ENCODE measurements at regions not wholly inside any gene's neighbourhood (a gene's known extent, or its start where the extent isn't known, plus 50 kb on each side); places are given as distances from the start of the nearest gene placed in this dataset.

GRCh38 chr5:5782402-5782801 lies 359.9 kb downstream of the ICE1 start:
- intact Hi-C loops (cut with DNase I, micrococcal nuclease), result no loop called here

DNA sequence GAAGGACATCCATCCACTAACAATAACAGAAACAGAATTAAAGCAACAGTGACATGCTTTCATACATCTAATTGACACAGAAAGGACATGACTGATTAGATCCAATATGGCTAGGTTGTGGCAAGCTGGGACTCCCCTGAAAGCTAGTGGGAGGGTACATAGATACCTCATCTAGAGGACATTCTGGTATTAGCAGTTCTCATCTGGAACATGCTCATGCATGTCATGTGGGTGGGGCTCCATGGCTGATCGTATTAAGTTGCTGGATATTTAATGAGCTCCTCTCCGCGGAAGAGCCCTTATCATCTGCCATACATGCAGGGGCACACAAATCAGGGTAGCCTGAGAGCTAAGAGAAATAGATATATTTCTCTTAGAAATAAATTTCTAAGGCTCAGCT lies 358.9 kb downstream of the ICE1 start:
- CTCF ChIA-PET, result no interaction called here
- DNase-seq, result no peak
- H3K9me3 Mint-ChIP-seq (ENCODE audit: low read depth), result peaks cover 2% of the 10 kb centered on the region
- intact Hi-C loops (cut with DNase I, micrococcal nuclease), result no loop called here
- H3K27me3 Mint-ChIP-seq, result peaks cover 1% of the 10 kb centered on the region
- H3K4me1 Mint-ChIP-seq, result no peaks in the 10 kb centered on the region
- H3K27ac Mint-ChIP-seq, result no peak overlapping the region
- POLR2A ChIA-PET, result no interaction called here
- ATAC-seq, result no peak
- no peak overlapping the region for H3K4me3 Mint-ChIP-seq
- no peaks in the 10 kb centered on the region for H3K36me3 Mint-ChIP-seq (ENCODE audit: low read depth)

More at GRCh38 chr5:5782402-5782801, 359.9 kb downstream of the ICE1 start:
- peaks cover 1% of the 10 kb centered on the region for H3K27me3 Mint-ChIP-seq
- no peaks in the 10 kb centered on the region for H3K4me1 Mint-ChIP-seq
- POLR2A ChIA-PET, result no interaction called here
- peaks cover 4% of the 10 kb centered on the region for H3K9me3 Mint-ChIP-seq (ENCODE audit: low read depth)
- no peak overlapping the region for H3K4me3 Mint-ChIP-seq
- no peak overlapping the region for H3K27ac Mint-ChIP-seq
- H3K36me3 Mint-ChIP-seq (ENCODE audit: low read depth), result no peaks in the 10 kb centered on the region
- no peak for DNase-seq
- no peak for ATAC-seq
- CTCF ChIA-PET, result no interaction called here

DNA sequence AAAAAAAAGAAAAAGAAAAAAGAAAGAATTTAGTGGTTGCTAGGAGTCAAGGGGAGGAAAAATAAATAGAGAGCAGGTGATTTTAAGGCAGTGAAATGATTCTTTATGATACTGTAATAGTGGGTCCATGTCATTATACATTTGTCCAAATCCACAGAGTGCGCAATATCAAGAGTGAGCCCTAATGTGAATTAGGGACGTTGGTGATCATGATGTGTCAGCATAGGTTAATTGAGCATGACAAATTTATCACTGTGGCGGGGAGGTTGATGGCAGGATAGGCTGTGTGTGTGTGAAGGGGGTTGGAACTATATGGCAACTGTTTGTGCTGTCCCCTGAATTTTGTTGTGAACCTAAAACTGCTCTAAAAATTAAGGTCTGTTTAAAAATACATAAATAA lies 357.8 kb downstream of the ICE1 start:
- intact Hi-C loops (cut with DNase I, micrococcal nuclease), result no loop called here
- H3K4me3 Mint-ChIP-seq, result no peak overlapping the region
- no peak overlapping the region for H3K27ac Mint-ChIP-seq
- peaks cover 1% of the 10 kb centered on the region for H3K27me3 Mint-ChIP-seq
- POLR2A ChIA-PET, result no interaction called here
- ATAC-seq (no peak), DNase-seq (no peak)
- H3K9me3 Mint-ChIP-seq (ENCODE audit: low read depth), result no peaks in the 10 kb centered on the region
- no peaks in the 10 kb centered on the region for H3K36me3 Mint-ChIP-seq (ENCODE audit: low read depth)
- H3K4me1 Mint-ChIP-seq, result no peaks in the 10 kb centered on the region
- CTCF ChIA-PET, result no interaction called here

GRCh38 chr5:5777013-5777412 lies 354.5 kb downstream of the ICE1 start:
- DNase-seq (no peak), ATAC-seq (no peak)
- H3K27me3 Mint-ChIP-seq, result peaks cover 1% of the 10 kb centered on the region
- no peaks in the 10 kb centered on the region for H3K4me1 Mint-ChIP-seq
- H3K9me3 Mint-ChIP-seq (ENCODE audit: low read depth), result no peaks in the 10 kb centered on the region
- POLR2A ChIA-PET, result no interaction called here
- H3K4me3 Mint-ChIP-seq, result no peak overlapping the region
- no peaks in the 10 kb centered on the region for H3K36me3 Mint-ChIP-seq (ENCODE audit: low read depth)
- H3K27ac Mint-ChIP-seq, result no peak overlapping the region
- intact Hi-C loops (cut with DNase I, micrococcal nuclease), result no loop called here
- CTCF ChIA-PET, result no interaction called here

- DNase-seq (no peak), ATAC-seq (no peak)
- no peaks in the 10 kb centered on the region for H3K4me1 Mint-ChIP-seq
- no peak overlapping the region for H3K4me3 Mint-ChIP-seq
- intact Hi-C loops (cut with DNase I, micrococcal nuclease), result no loop called here
- CTCF ChIA-PET, result no interaction called here
- no peak overlapping the region for H3K27ac Mint-ChIP-seq
- POLR2A ChIA-PET, result no interaction called here
- no peaks in the 10 kb centered on the region for H3K9me3 Mint-ChIP-seq (ENCODE audit: low read depth)
- no peaks in the 10 kb centered on the region for H3K36me3 Mint-ChIP-seq (ENCODE audit: low read depth)
- no peaks in the 10 kb centered on the region for H3K27me3 Mint-ChIP-seq
Measured at GRCh38 chr5:5772202-5772601, 349.7 kb downstream of the ICE1 start.

DNA sequence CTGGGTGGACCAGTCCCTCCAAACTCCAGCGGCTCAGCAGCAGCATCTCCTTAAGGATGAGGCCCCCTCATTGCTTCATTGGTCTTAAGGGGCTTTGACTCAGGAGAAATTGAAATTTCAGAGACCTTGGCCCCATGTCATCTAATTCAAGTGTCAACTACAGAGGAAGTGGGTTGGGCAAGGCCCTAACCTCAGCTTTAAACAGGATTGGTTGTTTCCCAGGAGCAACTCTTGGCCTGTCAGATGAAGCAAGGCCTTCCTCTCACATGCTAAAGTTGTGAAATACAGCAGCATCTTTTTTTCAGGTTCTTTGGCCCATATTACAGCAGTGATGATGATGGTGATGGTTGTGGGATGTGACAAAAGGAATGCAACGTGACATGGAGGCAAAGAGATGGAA lies 348.3 kb downstream of the ICE1 start:
- ChIA-PET CTCF (no interaction called here), POLR2A (no interaction called here)
- Mint-ChIP-seq H3K27ac (no peak overlapping the region), H3K4me3 (no peak overlapping the region), H3K27me3 (peaks cover 3% of the 10 kb centered on the region), H3K36me3 (ENCODE audit: low read depth) (no peaks in the 10 kb centered on the region), H3K9me3 (ENCODE audit: low read depth) (no peaks in the 10 kb centered on the region), H3K4me1 (no peaks in the 10 kb centered on the region)
- intact Hi-C loops (cut with DNase I, micrococcal nuclease), result no loop called here
- DNase-seq, result no peak
- ATAC-seq, result no peak

- no peaks in the 10 kb centered on the region for H3K36me3 Mint-ChIP-seq (ENCODE audit: low read depth)
- H3K9me3 Mint-ChIP-seq (ENCODE audit: low read depth), result no peaks in the 10 kb centered on the region
- ChIA-PET POLR2A (no interaction called here), CTCF (no interaction called here)
- H3K4me1 Mint-ChIP-seq, result no peaks in the 10 kb centered on the region
- no peak overlapping the region for H3K4me3 Mint-ChIP-seq
- peaks cover 7% of the 10 kb centered on the region for H3K27me3 Mint-ChIP-seq
- ATAC-seq, result no peak
- no peak for DNase-seq
- intact Hi-C loops (cut with DNase I, micrococcal nuclease), result no loop called here
- no peak overlapping the region for H3K27ac Mint-ChIP-seq
Measured at GRCh38 chr5:5767286-5767928, 344.9 kb downstream of the ICE1 start.

GRCh38 chr5:5765066-5765850 lies 342.8 kb downstream of the ICE1 start:
- Mint-ChIP-seq H3K27me3 (peaks cover 9% of the 10 kb centered on the region), H3K27ac (no peak overlapping the region), H3K9me3 (ENCODE audit: low read depth) (no peaks in the 10 kb centered on the region), H3K4me3 (no peak overlapping the region), H3K36me3 (ENCODE audit: low read depth) (no peaks in the 10 kb centered on the region), H3K4me1 (no peaks in the 10 kb centered on the region)
- CTCF ChIA-PET, result no interaction called here
- intact Hi-C loops (cut with DNase I, micrococcal nuclease), result no loop called here
- POLR2A ChIA-PET, result no interaction called here
- no peak for ATAC-seq
- DNase-seq, result no peak

DNA sequence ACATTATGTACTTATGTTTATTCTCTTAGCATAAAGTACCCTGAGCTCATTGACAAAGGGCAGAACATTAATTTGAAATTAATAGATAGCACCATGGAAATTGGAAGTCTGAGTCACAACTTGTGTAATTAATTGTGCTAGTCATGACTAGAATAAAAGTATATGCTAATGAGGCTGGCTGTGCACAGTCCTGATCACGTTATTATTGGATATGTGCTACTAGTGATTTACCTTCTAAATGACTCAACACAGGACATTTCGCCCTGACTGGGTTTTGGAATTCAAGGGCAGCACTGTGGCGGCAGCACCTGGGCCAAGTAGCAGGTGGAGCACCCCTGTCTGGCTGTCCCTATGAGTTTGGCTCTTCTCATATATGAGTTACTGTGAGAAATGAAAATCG lies 341.8 kb downstream of the ICE1 start:
- H3K27ac Mint-ChIP-seq, result no peak overlapping the region
- H3K4me1 Mint-ChIP-seq, result no peaks in the 10 kb centered on the region
- intact Hi-C loops (cut with DNase I, micrococcal nuclease), result no loop called here
- H3K27me3 Mint-ChIP-seq, result peaks cover 9% of the 10 kb centered on the region
- ChIA-PET CTCF (interaction anchor here (1.0 kb wide), 1 partner anchor 20 kb away, joined by 3 read pairs; no protein-coding TSS in a partner anchor), POLR2A (no interaction called here)
- no peaks in the 10 kb centered on the region for H3K36me3 Mint-ChIP-seq (ENCODE audit: low read depth)
- no peaks in the 10 kb centered on the region for H3K9me3 Mint-ChIP-seq (ENCODE audit: low read depth)
- H3K4me3 Mint-ChIP-seq, result no peak overlapping the region
- DNase-seq (no peak), ATAC-seq (no peak)

- intact Hi-C loops (cut with DNase I, micrococcal nuclease), result no loop called here
- ATAC-seq (no peak), DNase-seq (no peak)
- ChIA-PET CTCF (interaction anchor here (0.6 kb wide), 1 partner anchor 17 kb away, joined by 5 read pairs; no protein-coding TSS in a partner anchor), POLR2A (no interaction called here)
- Mint-ChIP-seq H3K9me3 (ENCODE audit: low read depth) (no peaks in the 10 kb centered on the region), H3K4me3 (no peak overlapping the region), H3K27me3 (peaks cover 7% of the 10 kb centered on the region), H3K4me1 (no peaks in the 10 kb centered on the region), H3K27ac (no peak overlapping the region), H3K36me3 (ENCODE audit: low read depth) (no peaks in the 10 kb centered on the region)
Measured at GRCh38 chr5:5756762-5757161, 334.3 kb downstream of the ICE1 start.

DNA sequence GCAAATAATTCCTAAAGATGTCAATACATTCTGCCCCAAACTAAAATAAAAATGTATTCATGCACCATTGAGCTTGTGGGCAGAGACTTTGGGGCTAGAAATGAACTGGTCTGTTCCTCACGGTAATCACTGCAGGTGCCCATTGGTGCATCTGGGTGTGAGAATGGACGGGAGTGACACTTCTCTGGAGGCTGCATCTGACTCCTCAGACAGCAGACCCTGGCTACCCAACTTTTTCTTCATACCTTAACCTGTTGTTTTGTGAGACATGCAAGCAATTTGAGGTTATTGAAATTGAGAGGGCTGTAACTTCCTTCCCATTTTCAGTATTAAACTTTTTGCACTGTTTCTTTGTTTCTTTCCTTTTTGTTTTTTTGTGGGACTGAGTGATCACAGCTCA lies 333.4 kb downstream of the ICE1 start:
- no peak overlapping the region for H3K27ac Mint-ChIP-seq
- DNase-seq, result no peak
- intact Hi-C loops (cut with DNase I, micrococcal nuclease), result no loop called here
- CTCF ChIA-PET, result no interaction called here
- H3K36me3 Mint-ChIP-seq (ENCODE audit: low read depth), result no peaks in the 10 kb centered on the region
- no peak overlapping the region for H3K4me3 Mint-ChIP-seq
- no peak for ATAC-seq
- peaks cover 7% of the 10 kb centered on the region for H3K27me3 Mint-ChIP-seq
- no peaks in the 10 kb centered on the region for H3K4me1 Mint-ChIP-seq
- POLR2A ChIA-PET, result no interaction called here
- no peaks in the 10 kb centered on the region for H3K9me3 Mint-ChIP-seq (ENCODE audit: low read depth)

- intact Hi-C loops (cut with DNase I, micrococcal nuclease), result no loop called here
- peaks cover 13% of the 10 kb centered on the region for H3K27me3 Mint-ChIP-seq
- ATAC-seq (no peak), DNase-seq (no peak)
- ChIA-PET POLR2A (no interaction called here), CTCF (no interaction called here)
- no peaks in the 10 kb centered on the region for H3K4me1 Mint-ChIP-seq
- no peak overlapping the region for H3K27ac Mint-ChIP-seq
- H3K4me3 Mint-ChIP-seq, result no peak overlapping the region
- no peaks in the 10 kb centered on the region for H3K9me3 Mint-ChIP-seq (ENCODE audit: low read depth)
- H3K36me3 Mint-ChIP-seq (ENCODE audit: low read depth), result no peaks in the 10 kb centered on the region
Measured at GRCh38 chr5:5752844-5753243, 330.4 kb downstream of the ICE1 start.

Data from activated CD4-positive, alpha-beta T cell treated with anti-CD3 and anti-CD28 coated beads for 36 hours (primary cell).